DMS53 treated with DMSO at 0.1 percent for 48 hours (cell line): ENCODE measurements at regions not wholly inside any gene's neighbourhood (a gene's known extent, or its start where the extent isn't known, plus 50 kb on each side); places are given as distances from the start of the nearest gene placed in this dataset.
A peak's percentile ranks its signal among the peaks of the same experiment; 100 is the strongest.
"Not testable (repeated sequence)": the region's sequence is repeated elsewhere in the genome, so short reads cannot be mapped to it uniquely, and the experiment has no call there.

ENCODE experiments used
- DNase-seq: peaks from one replicate; lab custom pipeline; 2025; ENCODE audit not compliant: unreplicated experiment; lab: John Stamatoyannopoulos, UW

DNA sequence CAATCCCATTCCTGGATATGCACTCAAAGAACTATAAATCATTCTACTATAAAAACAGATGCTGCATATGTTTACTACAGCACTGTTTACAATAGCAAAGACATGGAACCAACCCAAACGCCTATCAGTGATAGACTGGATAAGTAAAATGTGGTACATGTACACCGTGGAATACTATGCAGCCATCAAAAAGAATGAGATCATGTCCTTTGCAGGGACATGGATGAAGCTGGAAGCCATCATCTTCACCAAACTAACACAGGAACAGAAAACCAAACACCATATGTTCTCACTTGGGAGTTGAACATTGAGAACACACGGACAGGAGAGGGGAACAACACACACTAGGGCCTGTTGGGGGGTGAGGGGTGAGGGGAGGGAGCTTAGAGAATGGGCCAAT, 274.9 kb upstream of the KIAA1217 start:
- not testable (repeated sequence) for DNase-seq

GRCh38 chr10:23945845-23946244, 263.1 kb upstream of the KIAA1217 start:
- no peak for DNase-seq

DNA sequence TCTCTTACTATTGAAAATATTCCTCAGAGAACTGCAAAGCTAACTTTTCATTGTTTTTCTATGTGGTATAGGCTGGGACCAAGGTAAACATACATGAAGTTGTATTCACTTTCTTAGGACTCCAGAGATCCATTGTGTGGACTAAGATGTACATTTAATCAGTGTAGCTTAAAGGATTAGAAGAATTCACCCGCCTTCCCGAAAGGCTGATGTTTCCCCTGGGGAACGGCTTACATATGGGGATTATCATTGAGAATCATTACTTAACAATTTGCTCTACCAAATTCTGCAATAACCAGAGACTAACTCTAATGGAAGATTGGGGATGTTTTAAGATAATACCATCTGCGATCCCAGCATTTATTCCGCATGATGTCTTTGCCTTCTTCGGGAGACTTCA, 257.1 kb upstream of the KIAA1217 start:
- DNase-seq, result no peak

DNA sequence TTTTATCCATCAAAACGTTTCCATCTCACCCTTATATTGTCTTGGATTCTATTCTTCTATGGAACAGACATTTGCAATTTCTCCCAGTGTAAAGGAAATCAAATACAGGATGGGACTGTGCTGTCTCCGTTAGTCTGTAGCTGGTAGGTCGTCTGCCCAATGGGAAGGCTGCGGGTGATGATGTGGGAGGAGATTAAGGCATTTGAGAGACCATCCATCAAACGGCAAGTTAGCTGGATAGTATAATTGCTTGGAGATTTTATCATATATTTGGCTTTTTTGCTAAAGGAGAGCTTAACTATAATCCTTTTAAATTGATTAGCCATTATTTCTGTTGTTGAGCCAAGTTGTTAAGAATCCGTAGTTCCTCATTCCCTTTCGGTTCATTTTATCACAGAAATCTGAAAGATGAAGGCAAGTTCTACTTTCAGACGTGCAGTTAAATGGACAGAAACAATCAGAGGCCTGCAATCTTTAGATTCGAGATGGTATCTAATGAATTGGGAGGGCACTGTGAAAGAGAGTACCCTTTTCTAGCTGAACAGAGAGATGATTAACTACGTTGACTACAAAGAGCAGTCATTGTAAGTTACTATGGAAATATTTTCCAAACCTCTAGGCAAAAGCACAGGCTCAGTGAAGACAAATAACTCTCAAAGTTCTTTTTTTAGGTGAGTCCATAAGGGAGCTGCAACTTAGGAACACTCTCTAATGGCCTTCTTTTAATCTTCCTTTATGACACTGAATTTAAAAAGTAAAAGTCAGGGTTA, 253.3 kb upstream of the KIAA1217 start:
- DNase-seq, result no peak

- DNase-seq, result no peak
Observed at GRCh38 chr10:23965123-23965522, 243.8 kb upstream of the KIAA1217 start.

DNA sequence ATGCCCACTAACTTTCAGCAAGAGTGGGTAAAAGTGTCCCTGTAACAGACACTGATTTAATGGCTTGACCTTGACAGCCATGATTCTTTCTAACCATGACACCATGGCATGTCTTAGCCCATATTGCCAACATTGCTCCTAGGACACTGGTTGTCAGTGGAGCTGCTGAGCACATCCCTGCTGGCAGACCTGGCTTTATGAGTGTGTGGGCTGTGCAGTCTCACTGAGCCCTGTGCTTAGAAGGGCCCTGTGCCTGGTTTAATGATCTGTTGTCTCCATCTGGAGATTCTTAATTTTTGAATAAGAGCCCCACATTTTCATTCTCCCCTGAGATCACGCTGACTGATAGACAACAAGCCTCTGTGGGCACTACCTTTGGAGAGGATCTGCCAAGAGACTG, 243.1 kb upstream of the KIAA1217 start:
- no peak for DNase-seq

- DNase-seq, result no peak
Observed at GRCh38 chr10:23966504-23967051, 242.4 kb upstream of the KIAA1217 start.

GRCh38 chr10:23968301-23968700, 240.6 kb upstream of the KIAA1217 start:
- DNase-seq, result no peak

DNA sequence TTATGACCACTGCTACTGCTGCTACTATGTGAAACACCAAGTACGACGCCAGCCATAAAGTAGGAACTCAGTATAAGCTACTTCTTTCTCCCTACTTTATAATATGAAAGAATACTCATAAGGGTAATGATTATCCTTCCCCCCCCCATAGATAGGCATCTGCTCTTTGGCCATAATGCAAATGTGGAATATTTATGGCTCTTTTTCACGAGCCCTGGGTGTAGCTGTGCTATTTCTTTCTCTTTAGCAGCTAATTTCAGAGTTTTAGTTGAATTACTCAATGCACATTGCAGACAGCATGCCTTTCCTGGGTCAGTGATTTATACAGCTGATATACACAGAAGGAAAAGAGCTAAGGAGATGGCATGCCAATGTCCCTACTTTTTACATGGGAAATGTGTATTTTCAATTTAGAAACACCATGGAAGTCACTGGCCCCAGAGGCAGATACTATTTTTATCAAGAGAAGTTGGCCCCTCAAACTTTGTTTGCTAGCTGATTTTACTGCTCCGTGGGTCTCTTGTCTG, 234.1 kb upstream of the KIAA1217 start:
- no peak for DNase-seq

DNA sequence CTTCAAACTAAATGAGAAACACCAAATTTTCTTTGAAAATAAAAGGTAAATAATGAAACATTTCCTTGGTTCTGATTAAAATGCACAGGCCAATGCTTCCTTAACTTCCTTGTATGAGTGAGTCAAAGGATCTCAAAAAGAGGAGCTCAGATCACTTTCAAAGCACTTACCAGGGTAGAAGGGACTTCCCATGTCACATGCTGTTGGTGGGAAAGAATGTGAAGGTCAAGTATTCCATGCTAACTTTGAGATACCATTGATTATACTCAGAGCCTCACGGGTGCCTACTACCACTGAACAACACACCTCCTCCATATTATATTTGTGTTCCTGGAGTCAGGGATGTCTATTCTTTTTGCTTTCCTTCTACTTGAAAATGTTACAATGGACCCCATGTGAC, 233.5 kb upstream of the KIAA1217 start:
- DNase-seq, result peak; percentile 4

DNA sequence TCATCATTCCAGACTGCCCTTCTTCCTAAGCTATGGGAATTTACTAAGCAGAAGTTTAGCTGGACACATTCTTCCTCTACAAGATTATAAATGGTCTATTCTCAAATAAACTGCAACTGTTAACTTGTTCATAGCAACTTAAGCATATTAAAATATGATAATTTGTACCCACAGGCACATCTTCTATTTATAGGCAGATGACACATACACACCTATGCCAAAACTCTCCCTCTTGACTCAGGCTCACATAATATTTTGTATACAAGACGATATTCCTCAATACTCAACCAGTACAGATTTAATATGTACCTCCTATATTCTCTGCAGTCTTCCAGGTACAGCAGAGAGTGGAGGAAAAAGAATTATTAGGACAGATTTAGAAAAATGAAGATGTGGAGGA, 232.7 kb upstream of the KIAA1217 start:
- DNase-seq, result no peak

GRCh38 chr10:23978317-23978716, 230.6 kb upstream of the KIAA1217 start:
- no peak for DNase-seq

DNA sequence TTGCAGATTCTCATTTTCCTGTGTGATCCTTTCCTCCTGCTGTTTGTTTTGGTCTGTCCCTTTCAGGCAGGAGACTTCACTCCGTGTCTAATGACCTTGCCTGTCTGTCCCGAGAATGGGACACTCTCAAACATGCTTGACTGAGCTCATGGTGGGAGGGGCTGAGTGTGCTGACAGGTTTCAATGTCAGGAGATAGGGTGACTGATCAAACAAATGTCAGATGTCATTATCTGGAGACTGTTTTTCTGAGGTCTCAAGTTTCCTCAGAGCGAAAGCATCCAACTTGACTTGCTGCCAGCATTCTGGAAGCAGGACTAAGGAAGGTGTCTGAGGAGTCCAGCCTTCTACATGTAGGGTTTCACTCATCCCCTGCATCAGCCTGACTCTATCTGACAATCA, 228.8 kb upstream of the KIAA1217 start:
- peak; percentile 84 for DNase-seq

- DNase-seq, result no peak
Observed at GRCh38 chr10:23981520-23982309, 227.2 kb upstream of the KIAA1217 start.

DNA sequence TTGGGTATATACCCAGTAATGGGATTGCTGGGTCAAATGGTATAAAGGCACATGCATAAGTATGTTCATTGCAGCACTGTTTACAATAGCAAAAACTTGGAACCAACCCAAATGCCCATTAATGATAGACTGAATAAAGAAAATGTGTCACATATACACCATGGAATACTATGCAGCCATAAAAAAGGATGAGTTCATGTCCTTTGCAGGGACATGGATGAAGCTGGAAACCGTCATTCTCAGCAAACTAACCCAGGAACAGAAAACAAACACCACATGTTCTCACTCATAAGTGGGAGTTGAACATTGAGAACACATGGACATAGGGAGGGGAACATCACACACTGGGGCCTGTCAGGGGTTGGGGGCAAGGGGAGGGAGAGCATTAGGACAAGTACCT, 224.5 kb upstream of the KIAA1217 start:
- DNase-seq, result not testable (repeated sequence)

GRCh38 chr10:23988006-23988405, 220.9 kb upstream of the KIAA1217 start:
- no peak for DNase-seq

DNA sequence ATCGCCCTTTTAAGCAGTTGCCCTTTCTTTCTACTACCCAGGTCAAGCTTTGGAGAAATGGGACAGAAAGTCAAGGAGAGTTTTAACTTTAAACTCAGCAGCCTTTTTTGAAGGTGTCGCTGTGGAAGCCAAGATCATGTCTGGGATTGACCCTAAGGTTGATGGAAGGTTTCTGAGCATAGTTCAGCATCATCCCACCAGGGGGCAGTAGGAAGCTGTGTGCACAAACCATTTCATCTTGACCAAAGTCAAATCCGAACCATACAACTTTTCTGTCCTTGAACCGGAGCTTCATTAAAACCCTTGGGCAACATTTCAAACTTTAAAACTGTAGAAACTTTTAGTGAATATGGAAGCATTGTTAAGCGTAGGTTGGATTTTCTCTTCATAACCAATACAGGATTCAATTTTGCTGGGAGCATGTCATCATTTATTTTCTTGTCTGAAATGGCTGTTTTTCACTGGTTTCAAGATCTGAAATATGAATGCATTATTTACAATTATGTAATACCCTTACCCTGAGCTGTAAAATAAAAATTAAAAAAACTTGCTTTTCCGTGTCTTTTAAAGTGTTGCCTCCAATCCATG, 214.4 kb upstream of the KIAA1217 start:
- peak; percentile 71 for DNase-seq

GRCh38 chr10:23999445-23999844, 209.5 kb upstream of the KIAA1217 start:
- DNase-seq, result no peak

GRCh38 chr10:24000271-24000813, 208.6 kb upstream of the KIAA1217 start:
- no peak for DNase-seq

GRCh38 chr10:24006741-24007140, 202.2 kb upstream of the KIAA1217 start:
- DNase-seq, result no peak

DNA sequence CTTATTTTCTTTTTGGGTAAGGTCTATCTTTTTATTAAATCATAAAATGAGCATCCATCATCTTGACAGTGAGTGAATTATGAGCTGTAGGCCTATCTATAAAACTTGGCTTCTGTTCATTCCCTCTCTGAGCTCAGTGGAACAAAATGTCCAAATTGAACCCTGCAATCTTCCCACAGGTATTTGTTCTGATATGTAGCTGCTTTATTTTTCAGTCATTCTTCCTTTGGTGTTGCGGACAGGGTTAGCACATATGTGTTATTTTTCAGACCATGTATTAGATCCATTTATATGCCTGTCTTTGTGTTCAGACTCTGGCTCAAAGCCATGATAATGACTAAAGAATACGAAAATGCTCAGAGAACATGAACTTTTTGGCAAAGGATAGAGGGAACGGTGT, 201.6 kb upstream of the KIAA1217 start:
- no peak for DNase-seq
